ENCODE measurements at regions not wholly inside any gene's neighbourhood (a gene's known extent, or its start where the extent isn't known, plus 50 kb on each side); places are given as distances from the start of the nearest gene placed in this dataset.

DNA sequence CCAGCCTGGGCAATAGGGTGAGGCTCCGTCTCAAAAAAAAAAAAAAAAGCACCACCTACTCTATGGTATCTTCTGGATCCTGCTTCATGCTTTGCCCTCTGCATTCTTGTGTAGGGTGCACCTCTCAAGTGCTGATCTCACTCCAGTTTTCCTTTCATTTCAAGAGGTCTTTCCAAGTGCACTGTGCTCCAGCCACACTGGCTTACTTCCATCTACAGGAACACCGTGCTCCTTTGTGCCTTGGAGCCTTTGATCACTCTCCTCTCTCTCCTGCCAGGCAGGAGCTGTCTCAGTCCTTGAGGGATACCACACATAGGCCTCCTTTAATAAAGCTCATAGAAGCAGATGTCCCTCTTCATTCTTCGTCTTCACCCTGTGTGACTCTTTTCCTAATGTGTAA is 55.4 kb upstream of the GREM2 start:
- TF ChIP-seq, protein P1, sequence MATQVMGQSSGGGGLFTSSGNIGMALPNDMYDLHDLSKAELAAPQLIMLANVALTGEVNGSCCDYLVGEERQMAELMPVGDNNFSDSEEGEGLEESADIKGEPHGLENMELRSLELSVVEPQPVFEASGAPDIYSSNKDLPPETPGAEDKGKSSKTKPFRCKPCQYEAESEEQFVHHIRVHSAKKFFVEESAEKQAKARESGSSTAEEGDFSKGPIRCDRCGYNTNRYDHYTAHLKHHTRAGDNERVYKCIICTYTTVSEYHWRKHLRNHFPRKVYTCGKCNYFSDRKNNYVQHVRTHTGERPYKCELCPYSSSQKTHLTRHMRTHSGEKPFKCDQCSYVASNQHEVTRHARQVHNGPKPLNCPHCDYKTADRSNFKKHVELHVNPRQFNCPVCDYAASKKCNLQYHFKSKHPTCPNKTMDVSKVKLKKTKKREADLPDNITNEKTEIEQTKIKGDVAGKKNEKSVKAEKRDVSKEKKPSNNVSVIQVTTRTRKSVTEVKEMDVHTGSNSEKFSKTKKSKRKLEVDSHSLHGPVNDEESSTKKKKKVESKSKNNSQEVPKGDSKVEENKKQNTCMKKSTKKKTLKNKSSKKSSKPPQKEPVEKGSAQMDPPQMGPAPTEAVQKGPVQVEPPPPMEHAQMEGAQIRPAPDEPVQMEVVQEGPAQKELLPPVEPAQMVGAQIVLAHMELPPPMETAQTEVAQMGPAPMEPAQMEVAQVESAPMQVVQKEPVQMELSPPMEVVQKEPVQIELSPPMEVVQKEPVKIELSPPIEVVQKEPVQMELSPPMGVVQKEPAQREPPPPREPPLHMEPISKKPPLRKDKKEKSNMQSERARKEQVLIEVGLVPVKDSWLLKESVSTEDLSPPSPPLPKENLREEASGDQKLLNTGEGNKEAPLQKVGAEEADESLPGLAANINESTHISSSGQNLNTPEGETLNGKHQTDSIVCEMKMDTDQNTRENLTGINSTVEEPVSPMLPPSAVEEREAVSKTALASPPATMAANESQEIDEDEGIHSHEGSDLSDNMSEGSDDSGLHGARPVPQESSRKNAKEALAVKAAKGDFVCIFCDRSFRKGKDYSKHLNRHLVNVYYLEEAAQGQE (IDR thresholded peaks at IDR 0.05; ENCODE audit: insufficient read depth in 1 of 2, low read depth in 2 of 2, low read length in 2 of 2) = no peak
- TF ChIP-seq SIN3A (IDR thresholded peaks at IDR 0.05; ENCODE audit: borderline replicate concordance, insufficient read depth, low read length) = no peak
- TF ChIP-seq POLR2AphosphoS5 (IDR thresholded peaks at IDR 0.05; ENCODE audit: low read depth, low read length) = no peak

Measured in PFSK-1 (cell line).